Endothelial cell of umbilical vein (primary cell): ENCODE measurements at regions not wholly inside any gene's neighbourhood (a gene's known extent, or its start where the extent isn't known, plus 50 kb on each side); places are given as distances from the start of the nearest gene placed in this dataset.

Experiments
- BruUV-seq: library from RNA; stranded (reverse); fragments of 400-500 nt; replicated peaks from 2 replicates; lab custom pipeline; 2021; lab: Mats Ljungman, UMichigan
- CTCF ChIA-PET: fragments of 300-600, 350-600 bp; sonication (Branson Sonifier 250); formaldehyde crosslinking; loops from one replicate; lab custom pipeline; 2021; ENCODE audit warnings: antibody characterized with exemption, inconsistent platforms; lab: Charles Lee
- POLR2A ChIA-PET: fragments of 300-600, 350-600 bp; sonication (Branson Sonifier 250); formaldehyde crosslinking; loops from one replicate; lab custom pipeline; 2021; ENCODE audit warnings: antibody characterized with exemption, inconsistent platforms; lab: Charles Lee
- DNase-seq: peaks from one replicate; pipeline ENCODE4 v3.0.0-alpha.2; 2011; ENCODE audit warnings: low read depth, low spot score
- FAIRE-seq: peaks from 2 replicates; lab custom pipeline; 2011; peaks lifted over from hg19 to GRCh38; lab: Jason Lieb, UNC
- H2AFZ ChIP-seq: 2 replicates; pipeline ENCODE4 v1.6.0; 2012; ENCODE audit warnings: low read depth, low read length, control low read depth, inconsistent platforms
- H3K27ac ChIP-seq: 2 replicates; pipeline ENCODE4 v1.5.1; 2011; ENCODE audit warnings: low read depth, mild to moderate bottlenecking, control low read depth, low read length, moderate library complexity; ENCODE audit not compliant: insufficient read depth
- H3K27me3 ChIP-seq, 2 experiments: 2 replicates each; pipeline versions ENCODE4 v1.6.0 to v1.6.1; 2011; ENCODE audit warnings: low read length in 2 of 2, mixed read lengths in 1 of 2; ENCODE audit not compliant: control insufficient read depth in 2 of 2, insufficient read depth in 2 of 2
- H3K36me3 ChIP-seq, 2 experiments: 2 replicates in 1 of 2; 3 replicates in 1 of 2; pipeline ENCODE4 v1.5.1; 2011; ENCODE audit warnings: low read length in 2 of 2, mild to moderate bottlenecking in 1 of 2, moderate library complexity in 1 of 2; ENCODE audit not compliant: control insufficient read depth in 2 of 2, insufficient read depth in 2 of 2; ENCODE audit errors: extremely low read depth in 1 of 2
- H3K4me1 ChIP-seq: 3 replicates; pipeline ENCODE4 v1.5.1; 2011; ENCODE audit warnings: mild to moderate bottlenecking, low read length; ENCODE audit not compliant: control insufficient read depth, insufficient read depth; ENCODE audit errors: extremely low read depth
- H3K4me2 ChIP-seq: 2 replicates; pipeline ENCODE4 v1.6.1; 2011; ENCODE audit warnings: low read length, control low read depth, mixed read lengths; ENCODE audit not compliant: insufficient read depth
- H3K4me3 ChIP-seq, 3 experiments: fragments of 200-600 bp in 1 of 3; sonication (generic), shearing (Covaris generic) in 1 of 3; replicated peaks in 1 of 3; 2 replicates each; pipeline ENCODE4 v1.5.1; 2011 to 2016; ENCODE audit warnings: control low read depth in 3 of 3, low read length in 3 of 3, mild to moderate bottlenecking in 2 of 3, inconsistent platforms in 1 of 3, low read depth in 1 of 3, moderate library complexity in 1 of 3; ENCODE audit not compliant: insufficient read depth in 1 of 3
- H3K79me2 ChIP-seq: 2 replicates; pipeline ENCODE4 v1.6.0; 2012; ENCODE audit warnings: low read length, inconsistent platforms; ENCODE audit not compliant: control insufficient read depth, insufficient read depth
- H3K9ac ChIP-seq: replicated peaks from 2 replicates; pipeline ENCODE3; 2011; ENCODE audit warnings: low read length, control low read depth; ENCODE audit not compliant: insufficient read depth; ENCODE audit errors: extremely low read depth
- H3K9me1 ChIP-seq: replicated peaks from 3 replicates; pipeline ENCODE4 v1.6.0; 2011; ENCODE audit warnings: mild to moderate bottlenecking, low read length; ENCODE audit not compliant: control insufficient read depth, insufficient read depth; ENCODE audit errors: extremely low read depth
- H3K9me3 ChIP-seq: replicated peaks from 2 replicates; pipeline ENCODE4 v1.5.1; 2012; ENCODE audit warnings: low read length, inconsistent platforms; ENCODE audit not compliant: control insufficient read depth, insufficient read depth
- H4K20me1 ChIP-seq: replicated peaks from 2 replicates; pipeline ENCODE3; 2011; ENCODE audit warnings: mild to moderate bottlenecking, low read length; ENCODE audit not compliant: control insufficient read depth, insufficient read depth; ENCODE audit errors: extremely low read depth
- EZH2 ChIP-seq: IDR thresholded peaks from 2 replicates; pipeline ENCODE4 v1.6.1; 2012; ENCODE audit warnings: borderline replicate concordance, low read depth, mild to moderate bottlenecking, moderate library complexity, low read length, inconsistent platforms; ENCODE audit not compliant: severe bottlenecking
- FOS ChIP-seq: IDR thresholded peaks from 2 replicates; pipeline ENCODE4 v1.6.1; 2011; ENCODE audit warnings: mild to moderate bottlenecking, low read length, moderate library complexity, borderline replicate concordance; ENCODE audit not compliant: insufficient read depth
- GATA2 ChIP-seq: IDR thresholded peaks from 2 replicates; pipeline ENCODE4 v1.7.0; 2011; ENCODE audit warnings: low read depth, mild to moderate bottlenecking, moderate library complexity, mixed read lengths, low read length; ENCODE audit not compliant: insufficient read length, insufficient read depth
- JUN ChIP-seq: IDR thresholded peaks from 2 replicates; pipeline ENCODE4 v1.6.1; 2011; ENCODE audit warnings: borderline replicate concordance, low read depth; ENCODE audit not compliant: insufficient read length, insufficient read depth
- MYC ChIP-seq: IDR thresholded peaks from one replicate; pipeline ENCODE4 v1.6.1; 2011; ENCODE audit warnings: mild to moderate bottlenecking, low read depth, low read length
- POLR2A ChIP-seq: IDR thresholded peaks from 2 replicates; pipeline ENCODE4 v1.6.1; 2012; ENCODE audit warnings: low read depth, mild to moderate bottlenecking, control low read depth, low read length
- POLR2AphosphoS5 ChIP-seq: IDR thresholded peaks from 2 replicates; pipeline ENCODE4 v1.6.1; 2012; ENCODE audit warnings: low read depth, mild to moderate bottlenecking, control low read depth, low read length, moderate library complexity; ENCODE audit not compliant: insufficient read depth
- dilution Hi-C: fragments of 300-500 bp; cut with MboI; formaldehyde crosslinking; loops from one replicate; pipeline ENCODE4 v1.15.0; 2019; ENCODE audit warnings: low sequenced_read_pairs; ENCODE audit not compliant: extremely low pct_ligation_motif_present
- intact Hi-C: fragments of 100-400 bp; cut with micrococcal nuclease; formaldehyde crosslinking; loops from one replicate; pipeline ENCODE4 v1.10.0; 2022
- TF ChIP-seq, protein P1 (sequence below), 2 donors: IDR thresholded peaks; 1 replicate in 1 of 2; 2 replicates in 1 of 2; pipeline ENCODE4 v1.5.1; 2011; ENCODE audit warnings: low read length in 2 of 2, mild to moderate bottlenecking in 2 of 2, moderate library complexity in 2 of 2, control low read depth in 1 of 2, inconsistent platforms in 1 of 2, low read depth in 1 of 2; ENCODE audit not compliant: insufficient read depth in 1 of 2; ENCODE audit errors: extremely low read depth in 1 of 2
- TF ChIP-seq, protein P2 (sequence below): IDR thresholded peaks from 2 replicates; pipeline ENCODE4 v1.6.1; 2011; ENCODE audit not compliant: insufficient read depth, insufficient read length

DNA sequence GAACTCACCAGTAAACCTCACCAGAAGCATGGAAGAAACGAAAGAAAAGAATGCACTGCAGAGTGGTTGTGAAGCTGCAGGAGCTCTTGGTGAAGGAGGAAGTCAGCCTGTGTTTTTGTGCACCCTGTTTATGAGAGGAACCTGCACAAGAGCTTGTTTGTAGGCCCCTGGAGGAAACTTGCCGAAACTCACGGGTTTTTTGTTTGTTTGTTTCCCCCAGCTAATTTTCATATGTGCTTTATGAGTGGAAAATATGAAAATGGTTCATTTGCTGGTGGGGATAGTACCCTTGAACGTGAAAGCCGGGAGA, 222.7 kb downstream of the C16orf95 start:
- Histone ChIP-seq H3K36me3 (no peaks in the 10 kb centered on the region), H3K27ac (no peak overlapping the region), H2AFZ (no peak overlapping the region), H3K4me1 (no peaks in the 10 kb centered on the region), H3K79me2 (no peaks in the 10 kb centered on the region), H3K4me2 (no peak overlapping the region), H3K9me3 (no peaks in the 10 kb centered on the region), H4K20me1 (no peaks in the 10 kb centered on the region), H3K9ac (no peak overlapping the region), H3K27me3 (peaks cover 9 to 26% of the 10 kb centered on the region in 2 experiments), H3K9me1 (no peaks in the 10 kb centered on the region), H3K4me3 (no peak overlapping the region)
- POLR2A ChIA-PET = no interaction called here
- no TSS peak for BruUV-seq
- CTCF ChIA-PET = interaction anchor here (0.7 to 1.0 kb wide), 3 partner anchors 11 to 263 kb away, joined by 3 read pairs; no protein-coding TSS in a partner anchor
- DNase-seq (no peak), FAIRE-seq (no peak)
- dilution Hi-C loops (no loop called here), intact Hi-C loops (no loop called here)
- no peak for TF ChIP-seq POLR2AphosphoS5
- TF ChIP-seq POLR2A = no peak
- TF ChIP-seq FOS = no peak
- TF ChIP-seq, protein P1, sequence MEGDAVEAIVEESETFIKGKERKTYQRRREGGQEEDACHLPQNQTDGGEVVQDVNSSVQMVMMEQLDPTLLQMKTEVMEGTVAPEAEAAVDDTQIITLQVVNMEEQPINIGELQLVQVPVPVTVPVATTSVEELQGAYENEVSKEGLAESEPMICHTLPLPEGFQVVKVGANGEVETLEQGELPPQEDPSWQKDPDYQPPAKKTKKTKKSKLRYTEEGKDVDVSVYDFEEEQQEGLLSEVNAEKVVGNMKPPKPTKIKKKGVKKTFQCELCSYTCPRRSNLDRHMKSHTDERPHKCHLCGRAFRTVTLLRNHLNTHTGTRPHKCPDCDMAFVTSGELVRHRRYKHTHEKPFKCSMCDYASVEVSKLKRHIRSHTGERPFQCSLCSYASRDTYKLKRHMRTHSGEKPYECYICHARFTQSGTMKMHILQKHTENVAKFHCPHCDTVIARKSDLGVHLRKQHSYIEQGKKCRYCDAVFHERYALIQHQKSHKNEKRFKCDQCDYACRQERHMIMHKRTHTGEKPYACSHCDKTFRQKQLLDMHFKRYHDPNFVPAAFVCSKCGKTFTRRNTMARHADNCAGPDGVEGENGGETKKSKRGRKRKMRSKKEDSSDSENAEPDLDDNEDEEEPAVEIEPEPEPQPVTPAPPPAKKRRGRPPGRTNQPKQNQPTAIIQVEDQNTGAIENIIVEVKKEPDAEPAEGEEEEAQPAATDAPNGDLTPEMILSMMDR (IDR thresholded peaks at IDR 0.05; ENCODE audit: extremely low read depth in 1 of 2, insufficient read depth in 1 of 2, low read depth in 1 of 2, low read length in 2 of 2) = no peak
- TF ChIP-seq JUN = no peak
- TF ChIP-seq, protein P2, sequence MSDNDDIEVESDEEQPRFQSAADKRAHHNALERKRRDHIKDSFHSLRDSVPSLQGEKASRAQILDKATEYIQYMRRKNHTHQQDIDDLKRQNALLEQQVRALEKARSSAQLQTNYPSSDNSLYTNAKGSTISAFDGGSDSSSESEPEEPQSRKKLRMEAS = no peak
- TF ChIP-seq GATA2 = no peak
- no peak for TF ChIP-seq MYC
- TF ChIP-seq EZH2 = no peak
